ENCODE measurements at regions not wholly inside any gene's neighbourhood (a gene's known extent, or its start where the extent isn't known, plus 50 kb on each side); places are given as distances from the start of the nearest gene placed in this dataset.
"Not testable (repeated sequence)": the region's sequence is repeated elsewhere in the genome, so short reads cannot be mapped to it uniquely, and the experiment has no call there.

DNA sequence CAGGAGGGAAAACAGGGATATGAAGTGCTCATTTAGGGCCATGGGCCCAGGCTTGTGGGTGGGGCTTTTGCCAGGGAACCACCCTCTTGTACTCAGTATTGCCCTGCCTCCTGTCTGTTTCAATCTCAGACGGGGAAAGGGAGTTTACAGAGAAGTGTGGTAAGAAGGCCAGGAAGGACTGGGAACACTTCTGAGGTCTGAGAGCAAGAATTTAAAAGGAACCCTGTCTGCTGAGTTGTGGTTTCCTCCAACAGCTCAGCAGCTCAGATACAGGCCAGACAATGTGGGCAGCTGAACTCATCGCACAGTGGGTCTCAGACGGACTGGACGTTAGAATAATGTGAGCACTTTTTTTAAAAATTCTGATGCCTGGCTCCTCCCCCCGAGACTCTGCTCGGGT, 354.1 kb upstream of the ARID1B start:
- no peaks in the 10 kb centered on the region for H3K79me2 ChIP-seq
- H3K27ac ChIP-seq: no peak overlapping the region
- no peaks in the 10 kb centered on the region for H3K36me3 ChIP-seq (ENCODE audit: control insufficient read depth, insufficient read depth, low read length)
- no peaks in the 10 kb centered on the region for H3K27me3 ChIP-seq (ENCODE audit: control insufficient read depth, insufficient read depth, low read length)
- no peak overlapping the region for H2AFZ ChIP-seq
- H3K4me2 ChIP-seq (ENCODE audit: low read length): no peak overlapping the region
- H3K9me3 ChIP-seq (ENCODE audit: control insufficient read depth, low read length): no peaks in the 10 kb centered on the region
- H3K9ac ChIP-seq: no peak overlapping the region
- no peaks in the 10 kb centered on the region for H3K4me1 ChIP-seq
- no peak overlapping the region for H3K4me3 ChIP-seq (ENCODE audit: low read depth, low read length)
- TF ChIP-seq, protein P1, sequence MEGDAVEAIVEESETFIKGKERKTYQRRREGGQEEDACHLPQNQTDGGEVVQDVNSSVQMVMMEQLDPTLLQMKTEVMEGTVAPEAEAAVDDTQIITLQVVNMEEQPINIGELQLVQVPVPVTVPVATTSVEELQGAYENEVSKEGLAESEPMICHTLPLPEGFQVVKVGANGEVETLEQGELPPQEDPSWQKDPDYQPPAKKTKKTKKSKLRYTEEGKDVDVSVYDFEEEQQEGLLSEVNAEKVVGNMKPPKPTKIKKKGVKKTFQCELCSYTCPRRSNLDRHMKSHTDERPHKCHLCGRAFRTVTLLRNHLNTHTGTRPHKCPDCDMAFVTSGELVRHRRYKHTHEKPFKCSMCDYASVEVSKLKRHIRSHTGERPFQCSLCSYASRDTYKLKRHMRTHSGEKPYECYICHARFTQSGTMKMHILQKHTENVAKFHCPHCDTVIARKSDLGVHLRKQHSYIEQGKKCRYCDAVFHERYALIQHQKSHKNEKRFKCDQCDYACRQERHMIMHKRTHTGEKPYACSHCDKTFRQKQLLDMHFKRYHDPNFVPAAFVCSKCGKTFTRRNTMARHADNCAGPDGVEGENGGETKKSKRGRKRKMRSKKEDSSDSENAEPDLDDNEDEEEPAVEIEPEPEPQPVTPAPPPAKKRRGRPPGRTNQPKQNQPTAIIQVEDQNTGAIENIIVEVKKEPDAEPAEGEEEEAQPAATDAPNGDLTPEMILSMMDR (IDR thresholded peaks at IDR 0.05): no peak

DNA sequence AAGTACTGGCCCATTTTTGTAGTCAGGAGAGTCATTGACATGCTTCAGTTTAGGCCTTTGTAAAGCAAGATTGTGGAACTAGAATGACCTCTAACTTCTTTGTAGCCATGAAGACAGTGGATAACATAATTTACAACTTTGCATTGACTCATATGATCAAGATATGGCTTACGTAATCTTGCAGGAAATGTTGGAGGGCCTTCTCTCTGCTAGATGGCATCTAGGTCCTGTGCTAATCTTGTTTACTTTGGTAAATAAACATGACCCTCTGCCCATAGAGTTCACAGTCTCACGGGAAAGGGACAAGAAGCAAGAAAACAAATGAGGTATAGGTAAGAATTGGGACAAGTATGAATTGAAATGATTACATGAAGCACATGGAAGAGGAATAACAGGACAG, 355.2 kb upstream of the ARID1B start:
- H3K79me2 ChIP-seq: no peaks in the 10 kb centered on the region

DNA sequence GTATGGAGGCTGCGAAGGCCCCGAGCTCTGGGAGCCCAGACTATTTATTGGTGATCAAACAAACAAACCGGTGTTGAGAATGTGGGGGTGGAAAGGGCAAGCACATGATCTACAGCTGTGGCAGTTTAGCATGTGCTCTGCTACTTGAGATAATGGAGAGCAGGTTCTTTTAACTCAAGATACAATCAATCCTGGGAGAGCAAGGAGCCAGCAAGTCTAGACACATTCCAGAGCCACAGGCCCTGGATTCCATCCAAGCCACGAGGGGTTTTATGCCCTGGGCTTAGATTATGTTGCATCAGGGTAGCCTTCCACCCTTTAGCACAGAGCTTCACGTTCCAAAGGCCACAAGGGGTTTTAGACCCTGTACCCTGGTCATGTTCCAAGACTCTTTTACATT, 355.9 kb upstream of the ARID1B start:
- H3K79me2 ChIP-seq; H3K36me3 ChIP-seq (ENCODE audit: control insufficient read depth, insufficient read depth, low read length); H2AFZ ChIP-seq; H3K9me3 ChIP-seq (ENCODE audit: control insufficient read depth, low read length); H3K27ac ChIP-seq; H3K4me3 ChIP-seq (ENCODE audit: low read depth, low read length); H3K4me2 ChIP-seq (ENCODE audit: low read length); H3K4me1 ChIP-seq; H3K9ac ChIP-seq; H3K27me3 ChIP-seq (ENCODE audit: control insufficient read depth, insufficient read depth, low read length): not testable (repeated sequence)

More for the DNA sequence above, 355.2 kb upstream of the ARID1B start:
- H3K9ac ChIP-seq: no peak overlapping the region
- no peak overlapping the region for H3K4me2 ChIP-seq (ENCODE audit: low read length)
- H3K36me3 ChIP-seq (ENCODE audit: control insufficient read depth, insufficient read depth, low read length): no peaks in the 10 kb centered on the region
- no peak overlapping the region for H3K4me3 ChIP-seq (ENCODE audit: low read depth, low read length)
- no peaks in the 10 kb centered on the region for H3K27me3 ChIP-seq (ENCODE audit: control insufficient read depth, insufficient read depth, low read length)
- no peak overlapping the region for H3K27ac ChIP-seq
- H2AFZ ChIP-seq: no peak overlapping the region
- H3K9me3 ChIP-seq (ENCODE audit: control insufficient read depth, low read length): no peaks in the 10 kb centered on the region
- TF ChIP-seq, protein P1 (IDR thresholded peaks at IDR 0.05): no peak
- H3K4me1 ChIP-seq: no peaks in the 10 kb centered on the region

DNA sequence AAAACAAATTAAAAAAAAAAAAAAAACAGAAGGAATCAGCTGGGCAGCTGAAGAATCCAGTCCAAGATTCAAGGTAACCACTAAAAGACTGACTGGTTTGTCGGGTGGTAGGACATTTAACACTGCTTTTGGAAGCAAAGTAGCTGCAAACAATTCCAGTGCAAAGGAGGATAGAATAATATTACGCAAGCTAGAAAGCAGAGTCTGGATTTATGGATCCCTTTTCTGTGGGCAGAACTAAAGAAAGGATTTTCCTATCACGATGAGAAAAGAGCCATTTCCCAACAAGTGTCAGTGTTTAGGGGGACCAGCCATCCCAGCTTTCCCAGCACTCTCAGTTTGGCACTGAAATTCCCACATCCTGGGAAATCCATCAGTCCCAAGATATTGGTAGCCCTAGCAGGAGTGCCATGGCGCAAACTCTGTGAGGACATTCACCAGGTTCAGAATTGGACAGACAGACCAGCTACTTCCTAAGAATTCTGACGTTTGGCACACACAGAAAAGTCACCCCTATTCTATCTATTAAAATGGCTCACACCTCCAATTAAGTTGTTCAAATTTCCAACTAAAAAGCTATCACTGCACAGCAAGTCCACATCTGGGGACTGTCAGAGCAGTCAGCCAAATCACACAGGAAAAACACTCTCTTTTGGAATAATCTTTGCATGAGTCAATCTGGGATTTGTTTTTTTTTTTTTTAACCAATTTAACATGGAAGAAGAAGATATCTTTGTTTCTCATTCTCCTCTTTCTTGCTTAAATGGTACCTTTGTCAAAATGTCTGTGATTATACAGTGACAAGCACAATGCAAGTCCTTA, 356.8 kb upstream of the ARID1B start:
- Histone ChIP-seq H2AFZ (no peak overlapping the region), H3K9me3 (ENCODE audit: control insufficient read depth, low read length) (no peaks in the 10 kb centered on the region), H3K4me2 (ENCODE audit: low read length) (no peak overlapping the region), H3K4me1 (no peaks in the 10 kb centered on the region), H3K27me3 (ENCODE audit: control insufficient read depth, insufficient read depth, low read length) (no peaks in the 10 kb centered on the region), H3K36me3 (ENCODE audit: control insufficient read depth, insufficient read depth, low read length) (no peaks in the 10 kb centered on the region), H3K4me3 (ENCODE audit: low read depth, low read length) (no peak overlapping the region), H3K79me2 (no peaks in the 10 kb centered on the region), H3K27ac (no peak overlapping the region), H3K9ac (no peak overlapping the region)
- TF ChIP-seq, protein P1 (IDR thresholded peaks at IDR 0.05): no peak

DNA sequence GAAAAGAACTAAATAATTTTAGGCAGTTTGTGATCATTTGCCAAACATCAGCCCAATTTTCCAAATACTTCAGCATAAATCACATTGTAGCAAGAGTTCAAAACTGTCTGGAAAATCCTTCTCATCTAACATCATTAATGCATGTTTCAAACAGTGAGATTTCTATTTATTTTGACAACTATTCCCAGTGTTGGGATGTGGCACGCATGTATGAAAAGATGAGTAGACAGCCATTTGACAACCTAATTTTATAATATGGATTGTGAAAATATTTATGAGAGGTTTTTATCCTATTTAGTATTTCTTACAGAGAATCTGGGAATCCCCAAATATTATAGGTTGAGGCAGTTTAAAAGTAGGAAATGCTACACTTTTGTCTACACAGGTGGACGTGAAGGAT, 357.6 kb upstream of the ARID1B start:
- Histone ChIP-seq H3K4me3 (ENCODE audit: low read depth, low read length) (no peak overlapping the region), H2AFZ (no peak overlapping the region), H3K4me2 (ENCODE audit: low read length) (no peak overlapping the region), H3K27me3 (ENCODE audit: control insufficient read depth, insufficient read depth, low read length) (no peaks in the 10 kb centered on the region), H3K9ac (no peak overlapping the region), H3K4me1 (no peaks in the 10 kb centered on the region), H3K9me3 (ENCODE audit: control insufficient read depth, low read length) (no peaks in the 10 kb centered on the region), H3K79me2 (no peaks in the 10 kb centered on the region), H3K27ac (no peak overlapping the region), H3K36me3 (ENCODE audit: control insufficient read depth, insufficient read depth, low read length) (no peaks in the 10 kb centered on the region)
- TF ChIP-seq, protein P1 (IDR thresholded peaks at IDR 0.05): no peak
